Astrocyte (in vitro differentiated cells and primary cell): ENCODE measurements at regions not wholly inside any gene's neighbourhood (a gene's known extent, or its start where the extent isn't known, plus 50 kb on each side); places are given as distances from the start of the nearest gene placed in this dataset.

Experiments used
- DNase-seq: peaks from one replicate; pipeline ENCODE4 v3.0.0-alpha.2; 2010; ENCODE audit warnings: low read depth
- FAIRE-seq: peaks from 2 replicates; lab custom pipeline; 2011; peaks lifted over from hg19 to GRCh38; lab: Jason Lieb, UNC
- H2AFZ ChIP-seq: 2 replicates; pipeline ENCODE4 v1.6.0; 2012; ENCODE audit warnings: low read depth, low read length, inconsistent platforms
- H3K27ac ChIP-seq: 2 replicates; pipeline ENCODE4 v1.5.1; 2011; ENCODE audit warnings: low read depth, low read length, inconsistent platforms
- H3K27me3 ChIP-seq: 2 replicates; pipeline ENCODE4 v1.6.0; 2011; ENCODE audit warnings: low read length, inconsistent platforms; ENCODE audit not compliant: insufficient read depth
- H3K36me3 ChIP-seq: 2 replicates; pipeline ENCODE4 v1.5.1; 2011; ENCODE audit warnings: low read length, inconsistent platforms; ENCODE audit not compliant: insufficient read depth
- H3K4me1 ChIP-seq: 2 replicates; pipeline ENCODE4 v1.5.1; 2011; ENCODE audit warnings: low read length, inconsistent platforms; ENCODE audit not compliant: insufficient read depth
- H3K4me2 ChIP-seq: 2 replicates; pipeline ENCODE4 v1.6.0; 2012; ENCODE audit warnings: low read length, inconsistent platforms
- H3K4me3 ChIP-seq: 2 replicates; pipeline ENCODE4 v1.5.1; 2011; ENCODE audit warnings: low read depth, mild to moderate bottlenecking, low read length, inconsistent platforms; ENCODE audit not compliant: insufficient read depth
- H3K79me2 ChIP-seq: 2 replicates; pipeline ENCODE4 v1.6.0; 2012; ENCODE audit warnings: mild to moderate bottlenecking, low read length, inconsistent platforms; ENCODE audit not compliant: insufficient read depth
- H3K9ac ChIP-seq: 2 replicates; pipeline ENCODE4 v1.6.0; 2012; ENCODE audit warnings: mild to moderate bottlenecking, low read length, inconsistent platforms
- H3K9me3 ChIP-seq: 2 replicates; pipeline ENCODE4 v1.5.1; 2012; ENCODE audit warnings: low read depth, mild to moderate bottlenecking, low read length, inconsistent platforms; ENCODE audit not compliant: insufficient read depth
- H4K20me1 ChIP-seq: 2 replicates; pipeline ENCODE4 v1.6.0; 2012; ENCODE audit warnings: low read length, inconsistent platforms; ENCODE audit not compliant: insufficient read depth
- H3K27ac Mint-ChIP-seq: one replicate; pipeline ENCODE4 v1.8.0; 2021; ENCODE audit warnings: mild to moderate bottlenecking, mixed read lengths; ENCODE audit not compliant: unreplicated experiment
- H3K27me3 Mint-ChIP-seq: one replicate; pipeline ENCODE4 v1.8.0; 2021; ENCODE audit warnings: low read depth, mixed read lengths; ENCODE audit not compliant: unreplicated experiment
- H3K36me3 Mint-ChIP-seq: one replicate; pipeline ENCODE4 v1.8.0; 2021; ENCODE audit warnings: low read depth, mixed read lengths; ENCODE audit not compliant: unreplicated experiment
- H3K4me1 Mint-ChIP-seq: one replicate; pipeline ENCODE4 v1.8.0; 2021; ENCODE audit warnings: low read depth, mixed read lengths; ENCODE audit not compliant: unreplicated experiment
- H3K4me3 Mint-ChIP-seq: one replicate; pipeline ENCODE4 v1.8.0; 2021; ENCODE audit warnings: mild to moderate bottlenecking, moderate library complexity, mixed read lengths; ENCODE audit not compliant: unreplicated experiment
- H3K9me3 Mint-ChIP-seq: one replicate; pipeline ENCODE4 v1.8.0; 2021; ENCODE audit warnings: mild to moderate bottlenecking, mixed read lengths; ENCODE audit not compliant: unreplicated experiment
- CTCF ChIP-seq: IDR thresholded peaks from 2 replicates; pipeline ENCODE4 v1.5.1; 2011; ENCODE audit warnings: low read depth, mild to moderate bottlenecking, inconsistent platforms, low read length, moderate library complexity; ENCODE audit not compliant: insufficient read depth
- EZH2 ChIP-seq: IDR thresholded peaks from 2 replicates; pipeline ENCODE4 v1.6.1; 2012; ENCODE audit warnings: mild to moderate bottlenecking, low read length, inconsistent platforms; ENCODE audit not compliant: insufficient read depth

- H3K36me3 ChIP-seq: no peaks in the 10 kb centered on the region
- TF ChIP-seq EZH2 (no peak), CTCF (no peak)
- H4K20me1 ChIP-seq: no peaks in the 10 kb centered on the region
- H3K4me2 ChIP-seq: no peak overlapping the region
- no peak overlapping the region for H3K4me3 ChIP-seq
- Mint-ChIP-seq H3K36me3 (no peaks in the 10 kb centered on the region), H3K9me3 (no peaks in the 10 kb centered on the region), H3K4me3 (no peak overlapping the region), H3K27ac (no peak overlapping the region), H3K27me3 (no peaks in the 10 kb centered on the region), H3K4me1 (no peaks in the 10 kb centered on the region)
- no peaks in the 10 kb centered on the region for H3K9me3 ChIP-seq
- no peaks in the 10 kb centered on the region for H3K4me1 ChIP-seq
- H3K27me3 ChIP-seq: no peaks in the 10 kb centered on the region
- FAIRE-seq (no peak), DNase-seq (no peak)
- H2AFZ ChIP-seq: no peak overlapping the region
- no peak overlapping the region for H3K27ac ChIP-seq
- no peaks in the 10 kb centered on the region for H3K79me2 ChIP-seq
- no peak overlapping the region for H3K9ac ChIP-seq
Measured at GRCh38 chr18:35822413-35822812, 150.1 kb upstream of the RMP24 start.

DNA sequence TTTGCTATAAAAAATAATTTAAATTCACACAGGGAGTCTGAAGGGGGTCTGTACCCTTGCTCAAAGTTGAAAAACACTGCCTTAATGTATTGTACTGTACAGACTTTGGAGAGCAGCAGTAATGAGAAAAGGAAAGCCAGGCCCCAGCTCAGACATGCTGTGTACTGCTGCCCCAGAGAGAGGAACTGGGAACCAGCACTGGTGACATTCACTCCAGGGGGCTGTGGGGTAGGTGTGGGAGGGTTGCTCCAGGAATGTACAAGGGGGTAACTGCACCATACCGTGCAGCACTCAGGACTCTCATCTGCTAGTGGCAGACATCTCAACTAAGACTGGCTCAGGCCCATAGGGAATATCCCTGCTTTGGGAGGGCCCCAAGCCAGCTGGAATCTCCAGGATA lies 146.0 kb upstream of the RMP24 start:
- Histone ChIP-seq H3K4me1 (no peaks in the 10 kb centered on the region), H3K27ac (no peak overlapping the region), H4K20me1 (no peaks in the 10 kb centered on the region), H2AFZ (no peak overlapping the region), H3K36me3 (no peaks in the 10 kb centered on the region), H3K4me3 (no peak overlapping the region), H3K9me3 (no peaks in the 10 kb centered on the region), H3K9ac (no peak overlapping the region), H3K4me2 (no peak overlapping the region), H3K27me3 (no peaks in the 10 kb centered on the region), H3K79me2 (no peaks in the 10 kb centered on the region)
- Mint-ChIP-seq H3K27ac (no peak overlapping the region), H3K4me3 (no peak overlapping the region), H3K27me3 (no peaks in the 10 kb centered on the region), H3K9me3 (peaks cover 2% of the 10 kb centered on the region), H3K4me1 (no peaks in the 10 kb centered on the region), H3K36me3 (no peaks in the 10 kb centered on the region)
- TF ChIP-seq CTCF: no peak
- TF ChIP-seq EZH2: no peak
- DNase-seq (no peak), FAIRE-seq (no peak)

DNA sequence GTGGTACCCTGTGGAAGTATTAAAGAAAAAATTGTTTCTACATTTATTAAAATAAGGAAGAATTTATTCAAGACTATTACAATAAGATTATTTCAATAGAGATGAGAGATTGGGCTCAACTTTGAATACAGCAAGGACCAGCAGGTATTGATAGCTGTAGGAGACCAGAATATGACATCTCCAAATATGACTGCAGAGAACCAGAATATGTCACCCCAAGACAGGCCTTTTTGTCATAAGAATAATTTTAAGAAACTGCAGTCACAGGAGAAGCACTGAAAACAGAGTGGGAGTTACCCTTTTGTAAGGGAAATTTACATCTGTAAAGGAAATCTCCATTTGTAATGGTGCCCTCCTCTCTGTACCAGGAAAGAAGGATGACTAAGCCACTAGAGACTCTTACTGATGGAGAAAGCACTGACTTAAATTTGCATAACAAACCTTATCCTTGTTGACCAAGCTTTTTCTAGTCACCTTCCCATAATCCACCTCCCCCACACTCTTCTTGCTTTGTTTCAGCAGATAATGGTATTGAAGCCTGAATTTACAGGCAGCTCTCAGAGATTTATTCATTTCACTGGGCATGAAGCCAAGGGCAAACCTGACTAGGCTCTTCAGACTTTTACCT lies 145.1 kb upstream of the RMP24 start:
- H3K4me1 Mint-ChIP-seq: no peaks in the 10 kb centered on the region
- H3K27ac Mint-ChIP-seq: no peak overlapping the region
- H3K36me3 Mint-ChIP-seq: peaks cover 2% of the 10 kb centered on the region

More for the DNA sequence above, 145.1 kb upstream of the RMP24 start:
- Histone ChIP-seq H3K79me2 (no peaks in the 10 kb centered on the region), H3K9ac (no peak overlapping the region), H3K4me1 (no peaks in the 10 kb centered on the region), H3K4me2 (no peak overlapping the region), H4K20me1 (no peaks in the 10 kb centered on the region), H3K4me3 (no peak overlapping the region), H3K27ac (no peak overlapping the region), H2AFZ (no peak overlapping the region), H3K36me3 (no peaks in the 10 kb centered on the region), H3K9me3 (peaks cover 5% of the 10 kb centered on the region), H3K27me3 (no peaks in the 10 kb centered on the region)
- no peak for TF ChIP-seq CTCF
- TF ChIP-seq EZH2: no peak
- no peak for FAIRE-seq
- Mint-ChIP-seq H3K27me3 (no peaks in the 10 kb centered on the region), H3K4me3 (no peak overlapping the region), H3K9me3 (peaks cover 5% of the 10 kb centered on the region)
- no peak for DNase-seq
